Astrocyte (in vitro differentiated cells and primary cell): ENCODE measurements at regions not wholly inside any gene's neighbourhood (a gene's known extent, or its start where the extent isn't known, plus 50 kb on each side); places are given as distances from the start of the nearest gene placed in this dataset.

Source experiments
- EZH2 ChIP-seq: IDR thresholded peaks from 2 replicates; pipeline ENCODE4 v1.6.1; 2012; ENCODE audit warnings: mild to moderate bottlenecking, low read length, inconsistent platforms; ENCODE audit not compliant: insufficient read depth
- TF ChIP-seq, protein P1 (sequence below): IDR thresholded peaks from 2 replicates; pipeline ENCODE4 v1.5.1; 2011; ENCODE audit warnings: low read depth, mild to moderate bottlenecking, inconsistent platforms, low read length, moderate library complexity; ENCODE audit not compliant: insufficient read depth

DNA sequence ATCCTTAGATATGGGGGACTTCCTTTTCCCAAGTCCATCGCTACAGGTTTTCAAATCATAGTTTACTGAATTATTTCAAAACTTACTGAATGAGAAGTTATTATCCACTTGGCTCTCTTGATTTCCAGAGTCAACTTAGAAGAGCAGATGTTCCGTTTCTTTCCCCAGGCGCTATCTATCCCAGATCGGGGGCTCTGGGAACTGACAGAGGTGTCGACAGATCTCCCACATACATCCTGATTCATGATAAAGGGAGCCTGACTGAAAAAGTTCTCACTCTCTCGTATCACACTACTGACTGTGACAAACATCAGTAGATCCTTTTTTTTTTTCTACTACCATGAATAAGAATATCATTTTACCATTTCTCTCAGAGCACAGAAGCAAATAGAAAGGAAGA is 654.8 kb downstream of the RNF144B start:
- TF ChIP-seq, protein P1, sequence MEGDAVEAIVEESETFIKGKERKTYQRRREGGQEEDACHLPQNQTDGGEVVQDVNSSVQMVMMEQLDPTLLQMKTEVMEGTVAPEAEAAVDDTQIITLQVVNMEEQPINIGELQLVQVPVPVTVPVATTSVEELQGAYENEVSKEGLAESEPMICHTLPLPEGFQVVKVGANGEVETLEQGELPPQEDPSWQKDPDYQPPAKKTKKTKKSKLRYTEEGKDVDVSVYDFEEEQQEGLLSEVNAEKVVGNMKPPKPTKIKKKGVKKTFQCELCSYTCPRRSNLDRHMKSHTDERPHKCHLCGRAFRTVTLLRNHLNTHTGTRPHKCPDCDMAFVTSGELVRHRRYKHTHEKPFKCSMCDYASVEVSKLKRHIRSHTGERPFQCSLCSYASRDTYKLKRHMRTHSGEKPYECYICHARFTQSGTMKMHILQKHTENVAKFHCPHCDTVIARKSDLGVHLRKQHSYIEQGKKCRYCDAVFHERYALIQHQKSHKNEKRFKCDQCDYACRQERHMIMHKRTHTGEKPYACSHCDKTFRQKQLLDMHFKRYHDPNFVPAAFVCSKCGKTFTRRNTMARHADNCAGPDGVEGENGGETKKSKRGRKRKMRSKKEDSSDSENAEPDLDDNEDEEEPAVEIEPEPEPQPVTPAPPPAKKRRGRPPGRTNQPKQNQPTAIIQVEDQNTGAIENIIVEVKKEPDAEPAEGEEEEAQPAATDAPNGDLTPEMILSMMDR: no peak
- TF ChIP-seq EZH2: no peak
